Spleen (tissue), 7 donors: ENCODE measurements at regions not wholly inside any gene's neighbourhood (a gene's known extent, or its start where the extent isn't known, plus 50 kb on each side); places are given as distances from the start of the nearest gene placed in this dataset.

ENCODE experiments used
- CTCF ChIP-seq, 11 experiments: fragments of 200-600 bp in 7 of 11; fragments of 450-650 bp in 4 of 11; sonication (generic) in 4 of 11; IDR thresholded peaks in 8 of 11; conservative IDR thresholded peaks in 3 of 11; 1 replicate in 7 of 11; 2 replicates in 4 of 11; pipeline versions ENCODE4 v1.4.0 to v1.8.0; 2016 to 2021; ENCODE audit warnings: antibody characterized with exemption in 11 of 11, inconsistent platforms in 4 of 11, mild to moderate bottlenecking in 1 of 11
- POLR2A ChIP-seq, 3 donors: fragments of 450-650 bp; IDR thresholded peaks; one replicate each; pipeline ENCODE4 v1.5.1; 2017; ENCODE audit warnings: antibody characterized with exemption in 3 of 3, mild to moderate bottlenecking in 1 of 3
- POLR2AphosphoS5 ChIP-seq, 3 donors: sonication (generic); formaldehyde crosslinking; IDR thresholded peaks; one replicate each; pipeline ENCODE4 v1.5.1; 2017; ENCODE audit warnings: antibody characterized with exemption in 3 of 3
- donor health status: DM: no; HTN: no; CAD: no; lungs with moderate emphysema.
- donor health status: DM: no; HTN: no; CAD: no.
- donor health status: DM: no; HTN: no; CAD: no.

GRCh38 chr5:10880934-10881333, 119.9 kb upstream of the DAP start:
- no peak for TF ChIP-seq CTCF (IDR thresholded peaks at IDR 0.05 in 8 of 11, conservative IDR thresholded peaks at IDR 0.05 in 3 of 11)
- TF ChIP-seq POLR2AphosphoS5 (IDR thresholded peaks at IDR 0.05), result no peak
- TF ChIP-seq POLR2A (IDR thresholded peaks at IDR 0.05), result no peak
